ENCODE measurements at regions not wholly inside any gene's neighbourhood (a gene's known extent, or its start where the extent isn't known, plus 50 kb on each side); places are given as distances from the start of the nearest gene placed in this dataset.

DNA sequence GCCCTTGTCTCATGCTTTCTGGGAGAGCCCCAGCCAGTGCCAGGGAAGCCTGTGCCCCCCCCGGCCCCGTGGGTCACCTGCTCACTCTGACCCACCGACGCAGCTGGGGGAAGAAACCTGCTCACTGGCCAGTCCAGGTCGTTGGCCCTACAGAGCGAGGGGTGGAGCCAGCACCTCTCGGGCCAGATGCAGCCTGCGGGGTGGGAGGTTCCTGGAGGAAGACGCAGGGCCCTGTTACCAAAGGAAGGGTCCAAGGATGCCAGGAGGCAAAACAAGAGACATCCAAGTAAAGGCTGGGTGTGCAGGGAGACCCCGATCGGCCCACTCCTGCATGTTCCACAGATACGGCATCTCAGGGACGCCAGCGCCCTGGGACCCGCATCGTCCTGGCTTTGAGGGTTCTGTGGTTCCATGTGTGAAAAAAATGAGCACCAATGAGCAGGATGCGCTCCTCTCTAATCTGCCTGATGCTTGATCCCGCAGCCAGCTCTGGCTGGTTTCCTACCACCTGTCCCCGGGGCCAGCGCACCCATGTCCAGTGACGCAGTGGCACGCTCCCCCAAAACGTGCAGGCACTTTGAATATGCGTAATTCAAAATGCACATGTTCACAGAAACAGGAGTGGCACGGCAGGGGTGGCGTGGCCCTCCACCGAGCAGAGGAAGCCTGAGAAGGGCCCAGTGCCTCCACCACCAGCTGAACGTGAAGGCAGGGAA is 66.0 kb upstream of the GALNT9 start:
- ATAC-seq (ENCODE audit: low read depth) (no peak), DNase-seq (ENCODE audit: low spot score) (peak; percentile 40)
- no peaks in the 10 kb centered on the region for H3K9me3 ChIP-seq (ENCODE audit: severe bottlenecking)
- no peak overlapping the region for H3K27ac ChIP-seq (ENCODE audit: poor library complexity, severe bottlenecking)
- no peaks in the 10 kb centered on the region for H3K4me1 ChIP-seq (ENCODE audit: insufficient read depth, poor library complexity, severe bottlenecking)
- H3K36me3 ChIP-seq (ENCODE audit: low read depth), result no peaks in the 10 kb centered on the region
- peaks cover 37% of the 10 kb centered on the region for H3K27me3 ChIP-seq (ENCODE audit: insufficient read depth, poor library complexity, severe bottlenecking)
- TF ChIP-seq, protein P1, sequence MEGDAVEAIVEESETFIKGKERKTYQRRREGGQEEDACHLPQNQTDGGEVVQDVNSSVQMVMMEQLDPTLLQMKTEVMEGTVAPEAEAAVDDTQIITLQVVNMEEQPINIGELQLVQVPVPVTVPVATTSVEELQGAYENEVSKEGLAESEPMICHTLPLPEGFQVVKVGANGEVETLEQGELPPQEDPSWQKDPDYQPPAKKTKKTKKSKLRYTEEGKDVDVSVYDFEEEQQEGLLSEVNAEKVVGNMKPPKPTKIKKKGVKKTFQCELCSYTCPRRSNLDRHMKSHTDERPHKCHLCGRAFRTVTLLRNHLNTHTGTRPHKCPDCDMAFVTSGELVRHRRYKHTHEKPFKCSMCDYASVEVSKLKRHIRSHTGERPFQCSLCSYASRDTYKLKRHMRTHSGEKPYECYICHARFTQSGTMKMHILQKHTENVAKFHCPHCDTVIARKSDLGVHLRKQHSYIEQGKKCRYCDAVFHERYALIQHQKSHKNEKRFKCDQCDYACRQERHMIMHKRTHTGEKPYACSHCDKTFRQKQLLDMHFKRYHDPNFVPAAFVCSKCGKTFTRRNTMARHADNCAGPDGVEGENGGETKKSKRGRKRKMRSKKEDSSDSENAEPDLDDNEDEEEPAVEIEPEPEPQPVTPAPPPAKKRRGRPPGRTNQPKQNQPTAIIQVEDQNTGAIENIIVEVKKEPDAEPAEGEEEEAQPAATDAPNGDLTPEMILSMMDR (IDR thresholded peaks at IDR 0.05; ENCODE audit: poor library complexity, severe bottlenecking), result no peak
- no peak overlapping the region for H3K4me3 ChIP-seq (ENCODE audit: severe bottlenecking)

DNA sequence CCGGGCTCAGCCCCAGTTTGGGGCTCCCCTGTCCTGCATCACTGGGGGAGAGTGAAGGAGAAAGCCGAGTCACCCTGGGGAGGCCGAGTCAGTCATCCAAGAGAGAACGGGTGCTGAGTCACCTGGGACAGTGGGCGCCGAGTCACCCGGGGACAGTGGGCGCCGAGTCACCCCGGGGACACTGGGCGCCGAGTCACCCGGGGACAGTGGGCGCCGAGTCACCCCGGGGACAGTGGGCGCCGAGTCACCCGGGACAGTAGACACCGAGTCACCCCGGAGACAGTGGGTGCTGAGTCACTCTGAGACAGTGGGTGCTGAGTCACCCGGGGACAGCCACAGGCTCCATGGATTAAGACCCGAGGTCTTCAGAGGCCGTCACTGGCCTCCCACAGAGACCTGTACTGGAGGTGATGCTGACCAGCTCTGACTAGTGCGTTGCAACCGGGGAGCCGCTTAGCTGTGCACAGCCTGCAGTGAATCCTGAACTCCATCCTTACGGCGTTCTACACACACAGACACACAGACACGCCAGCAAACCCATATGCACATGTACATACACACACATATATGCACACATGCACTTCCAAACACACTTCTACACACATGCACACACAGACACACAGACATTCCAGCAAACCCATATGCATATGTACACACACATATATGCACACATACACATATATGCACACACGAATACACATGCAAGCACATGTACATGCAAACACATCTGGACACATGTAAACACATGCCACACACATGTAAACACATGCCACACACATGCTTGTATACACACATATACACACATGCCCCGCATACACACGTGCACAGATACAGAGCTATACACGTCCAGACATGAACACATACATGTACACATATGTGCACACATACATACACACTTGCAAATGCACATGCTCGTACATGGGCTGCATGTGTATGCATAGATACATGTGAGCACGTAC is 64.9 kb upstream of the GALNT9 start:
- no peaks in the 10 kb centered on the region for H3K36me3 ChIP-seq (ENCODE audit: low read depth)
- H3K27me3 ChIP-seq (ENCODE audit: insufficient read depth, poor library complexity, severe bottlenecking), result peaks cover 27% of the 10 kb centered on the region
- no peaks in the 10 kb centered on the region for H3K4me1 ChIP-seq (ENCODE audit: insufficient read depth, poor library complexity, severe bottlenecking)
- TF ChIP-seq, protein P1 (IDR thresholded peaks at IDR 0.05; ENCODE audit: poor library complexity, severe bottlenecking), result no peak
- no peak for ATAC-seq (ENCODE audit: low read depth)
- H3K9me3 ChIP-seq (ENCODE audit: severe bottlenecking), result no peaks in the 10 kb centered on the region
- DNase-seq (ENCODE audit: low spot score), result peak; percentile 36
- no peak overlapping the region for H3K4me3 ChIP-seq (ENCODE audit: severe bottlenecking)
- no peak overlapping the region for H3K27ac ChIP-seq (ENCODE audit: poor library complexity, severe bottlenecking)

- DNase-seq (ENCODE audit: low spot score) (peak; percentile 51), ATAC-seq (ENCODE audit: low read depth) (peak; percentile 52; the same call in 2 of the 3 replicates)
- H3K27ac ChIP-seq (ENCODE audit: poor library complexity, severe bottlenecking), result no peak overlapping the region
- TF ChIP-seq, protein P1 (IDR thresholded peaks at IDR 0.05; ENCODE audit: poor library complexity, severe bottlenecking), result no peak
- H3K4me3 ChIP-seq (ENCODE audit: severe bottlenecking), result no peak overlapping the region
- H3K36me3 ChIP-seq (ENCODE audit: low read depth), result no peaks in the 10 kb centered on the region
- no peaks in the 10 kb centered on the region for H3K9me3 ChIP-seq (ENCODE audit: severe bottlenecking)
- H3K4me1 ChIP-seq (ENCODE audit: insufficient read depth, poor library complexity, severe bottlenecking), result no peaks in the 10 kb centered on the region
- peaks cover 21% of the 10 kb centered on the region for H3K27me3 ChIP-seq (ENCODE audit: insufficient read depth, poor library complexity, severe bottlenecking)
Measured at GRCh38 chr12:132393245-132393795, 63.9 kb upstream of the GALNT9 start.

DNA sequence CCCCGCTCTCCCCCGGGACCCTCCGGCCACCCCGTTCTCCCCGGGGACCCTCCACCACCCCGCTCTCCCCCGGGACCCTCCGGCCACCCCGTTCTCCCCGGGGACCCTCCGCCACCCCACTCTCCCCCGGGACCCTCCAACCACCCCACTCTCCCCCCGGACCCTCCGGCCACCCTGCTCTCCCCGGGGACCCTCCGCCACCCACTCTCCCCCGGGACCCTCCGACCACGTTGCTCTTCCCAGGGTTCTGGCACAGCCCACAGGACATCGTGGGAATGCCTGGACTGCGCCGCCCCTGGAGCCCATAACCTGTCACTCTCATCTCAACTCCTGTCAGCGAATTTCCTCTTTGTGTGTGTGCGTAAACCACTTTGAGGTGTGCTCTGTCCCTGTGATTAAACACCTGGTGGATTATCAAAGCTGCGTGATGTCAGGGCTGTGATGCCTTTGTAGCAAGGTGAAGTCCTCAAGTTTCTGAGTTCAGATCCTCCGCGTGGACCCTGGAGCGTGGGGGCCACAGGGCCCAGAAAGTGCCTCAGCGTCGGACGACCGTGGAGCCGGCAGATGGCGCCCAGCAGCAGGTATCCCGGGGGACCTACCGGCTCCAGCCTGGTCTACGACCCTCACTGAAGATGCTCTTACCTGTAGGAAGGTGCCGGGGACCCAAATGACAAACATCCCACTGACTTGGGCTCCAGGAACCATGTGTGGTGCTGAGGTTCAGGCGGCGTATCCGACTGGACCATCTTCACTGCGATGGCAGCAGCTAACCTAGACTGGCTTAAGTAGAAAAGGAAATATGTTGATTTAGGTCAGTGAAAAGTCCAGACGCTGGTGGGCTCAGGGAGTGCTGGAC is 63.2 kb upstream of the GALNT9 start:
- H3K27me3 ChIP-seq (ENCODE audit: insufficient read depth, poor library complexity, severe bottlenecking), result peaks cover 15% of the 10 kb centered on the region
- H3K27ac ChIP-seq (ENCODE audit: poor library complexity, severe bottlenecking), result no peak overlapping the region
- H3K9me3 ChIP-seq (ENCODE audit: severe bottlenecking), result no peaks in the 10 kb centered on the region
- no peaks in the 10 kb centered on the region for H3K4me1 ChIP-seq (ENCODE audit: insufficient read depth, poor library complexity, severe bottlenecking)
- TF ChIP-seq, protein P1 (IDR thresholded peaks at IDR 0.05; ENCODE audit: poor library complexity, severe bottlenecking), result no peak
- no peak overlapping the region for H3K4me3 ChIP-seq (ENCODE audit: severe bottlenecking)
- DNase-seq (ENCODE audit: low spot score), result peak; percentile 42
- no peak for ATAC-seq (ENCODE audit: low read depth)
- H3K36me3 ChIP-seq (ENCODE audit: low read depth), result no peaks in the 10 kb centered on the region

All from RWPE2 (cell line).